Right atrium auricular region (tissue), 2 donors: ENCODE measurements at regions not wholly inside any gene's neighbourhood (a gene's known extent, or its start where the extent isn't known, plus 50 kb on each side); places are given as distances from the start of the nearest gene placed in this dataset.

Source experiments
- DNase-seq: peaks from one replicate; pipeline ENCODE4 v3.0.0-alpha.2; 2019; ENCODE audit warnings: low spot score
- H3K27ac ChIP-seq, 2 donors: fragments of 200-600 bp; sonication (generic); 1 replicate in 1 of 2; 2 replicates in 1 of 2; pipeline ENCODE4 v1.5.1; 2016 to 2019
- H3K27me3 ChIP-seq, 2 donors: fragments of 200-600 bp; sonication (generic); one replicate each; pipeline versions ENCODE4 v1.5.1 to v1.6.0; 2017 to 2019
- H3K36me3 ChIP-seq: fragments of 200-600 bp; sonication (generic); one replicate; pipeline ENCODE4 v1.5.1; 2016
- H3K4me1 ChIP-seq, 2 donors: fragments of 200-600 bp; sonication (generic); one replicate each; pipeline versions ENCODE4 v1.5.1 to v1.6.0; 2017 to 2019
- H3K4me3 ChIP-seq, 2 donors: fragments of 200-600 bp; sonication (generic); 1 replicate in 1 of 2; 2 replicates in 1 of 2; pipeline ENCODE4 v1.5.1; 2017 to 2019; ENCODE audit warnings: mild to moderate bottlenecking in 1 of 2, moderate library complexity in 1 of 2
- H3K9me3 ChIP-seq, 2 donors: fragments of 200-600 bp; sonication (generic); one replicate each; pipeline ENCODE4 v1.5.1; 2019
- TF ChIP-seq, protein P1 (sequence below), 2 donors: fragments of 200-600 bp; sonication (generic); IDR thresholded peaks; one replicate each; pipeline ENCODE4 v1.5.1; 2019; ENCODE audit warnings: antibody characterized with exemption in 2 of 2

DNA sequence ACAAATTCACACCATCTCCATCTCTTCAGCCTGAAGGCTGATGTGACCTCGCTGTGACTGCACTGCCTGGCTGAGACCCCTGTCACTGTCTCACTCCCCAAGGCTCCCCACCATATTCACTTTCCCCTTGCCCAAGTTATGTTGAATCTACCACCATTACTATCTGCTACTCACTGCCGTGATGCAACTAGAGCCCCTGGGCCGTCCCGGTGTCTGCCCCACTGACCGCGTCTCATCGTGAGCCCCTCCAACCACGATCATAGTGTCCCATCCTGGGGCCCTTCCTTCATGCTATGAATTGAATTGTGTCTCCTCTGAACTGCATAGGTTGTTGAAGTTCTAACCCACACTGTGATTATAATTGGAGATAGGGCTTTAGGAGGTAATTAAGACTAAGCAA lies 71.9 kb upstream of the CHST15 start:
- no peaks in the 10 kb centered on the region for H3K36me3 ChIP-seq
- no peak for DNase-seq
- no peak overlapping the region for H3K27ac ChIP-seq
- no peaks in the 10 kb centered on the region for H3K9me3 ChIP-seq
- TF ChIP-seq, protein P1, sequence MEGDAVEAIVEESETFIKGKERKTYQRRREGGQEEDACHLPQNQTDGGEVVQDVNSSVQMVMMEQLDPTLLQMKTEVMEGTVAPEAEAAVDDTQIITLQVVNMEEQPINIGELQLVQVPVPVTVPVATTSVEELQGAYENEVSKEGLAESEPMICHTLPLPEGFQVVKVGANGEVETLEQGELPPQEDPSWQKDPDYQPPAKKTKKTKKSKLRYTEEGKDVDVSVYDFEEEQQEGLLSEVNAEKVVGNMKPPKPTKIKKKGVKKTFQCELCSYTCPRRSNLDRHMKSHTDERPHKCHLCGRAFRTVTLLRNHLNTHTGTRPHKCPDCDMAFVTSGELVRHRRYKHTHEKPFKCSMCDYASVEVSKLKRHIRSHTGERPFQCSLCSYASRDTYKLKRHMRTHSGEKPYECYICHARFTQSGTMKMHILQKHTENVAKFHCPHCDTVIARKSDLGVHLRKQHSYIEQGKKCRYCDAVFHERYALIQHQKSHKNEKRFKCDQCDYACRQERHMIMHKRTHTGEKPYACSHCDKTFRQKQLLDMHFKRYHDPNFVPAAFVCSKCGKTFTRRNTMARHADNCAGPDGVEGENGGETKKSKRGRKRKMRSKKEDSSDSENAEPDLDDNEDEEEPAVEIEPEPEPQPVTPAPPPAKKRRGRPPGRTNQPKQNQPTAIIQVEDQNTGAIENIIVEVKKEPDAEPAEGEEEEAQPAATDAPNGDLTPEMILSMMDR (IDR thresholded peaks at IDR 0.05), result no peak
- H3K4me1 ChIP-seq, result no peaks in the 10 kb centered on the region
- no peak overlapping the region for H3K4me3 ChIP-seq
- H3K27me3 ChIP-seq, result no peaks in the 10 kb centered on the region

GRCh38 chr10:124164264-124164663 lies 70.9 kb upstream of the CHST15 start:
- TF ChIP-seq, protein P1 (IDR thresholded peaks at IDR 0.05), result no peak
- H3K36me3 ChIP-seq, result no peaks in the 10 kb centered on the region
- H3K27ac ChIP-seq, result no peak overlapping the region
- H3K4me3 ChIP-seq, result no peak overlapping the region
- no peaks in the 10 kb centered on the region for H3K27me3 ChIP-seq
- H3K9me3 ChIP-seq, result no peaks in the 10 kb centered on the region
- H3K4me1 ChIP-seq, result no peaks in the 10 kb centered on the region
- DNase-seq, result no peak

DNA sequence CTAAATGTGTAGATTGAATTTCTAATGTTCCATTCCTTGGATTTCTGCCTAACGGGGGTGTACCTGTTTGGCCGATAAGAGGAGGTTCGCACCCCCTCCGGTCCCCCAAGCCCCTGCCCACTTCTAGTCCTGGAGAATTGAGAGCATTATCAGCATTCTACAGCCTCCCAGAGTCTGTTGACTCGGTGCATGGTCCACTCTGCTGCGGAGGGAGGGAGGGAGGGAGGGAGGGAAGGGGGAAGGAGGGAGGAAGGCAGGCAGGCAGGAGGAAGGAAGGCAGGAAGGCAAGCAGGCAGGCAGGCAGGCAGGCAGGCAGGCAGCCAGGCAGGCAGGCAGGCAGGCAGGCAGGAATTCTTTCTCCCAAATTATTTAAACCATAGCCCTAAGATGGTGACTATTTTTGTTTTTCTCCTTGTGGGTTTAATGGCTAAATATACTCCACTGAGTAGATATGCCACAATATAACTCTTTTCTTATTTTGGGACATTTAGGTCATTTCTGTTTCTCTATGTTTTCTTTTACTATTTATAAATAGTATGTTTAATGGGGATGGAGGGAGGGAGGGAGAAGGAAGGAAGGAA lies 69.5 kb upstream of the CHST15 start:
- Histone ChIP-seq H3K36me3 (no peaks in the 10 kb centered on the region), H3K4me1 (no peaks in the 10 kb centered on the region), H3K27me3 (no peaks in the 10 kb centered on the region), H3K27ac (no peak overlapping the region), H3K4me3 (no peak overlapping the region), H3K9me3 (no peaks in the 10 kb centered on the region)
- TF ChIP-seq, protein P1 (IDR thresholded peaks at IDR 0.05), result no peak
- no peak for DNase-seq

- no peaks in the 10 kb centered on the region for H3K36me3 ChIP-seq
- TF ChIP-seq, protein P1 (IDR thresholded peaks at IDR 0.05), result no peak
- H3K9me3 ChIP-seq, result no peaks in the 10 kb centered on the region
- no peak for DNase-seq
- no peak overlapping the region for H3K27ac ChIP-seq
- no peak overlapping the region for H3K4me3 ChIP-seq
- H3K4me1 ChIP-seq, result peaks cover 0 to 5% of the 10 kb centered on the region in 2 donors
- no peaks in the 10 kb centered on the region for H3K27me3 ChIP-seq
Observed at GRCh38 chr10:124162136-124162535, 68.7 kb upstream of the CHST15 start.

DNA sequence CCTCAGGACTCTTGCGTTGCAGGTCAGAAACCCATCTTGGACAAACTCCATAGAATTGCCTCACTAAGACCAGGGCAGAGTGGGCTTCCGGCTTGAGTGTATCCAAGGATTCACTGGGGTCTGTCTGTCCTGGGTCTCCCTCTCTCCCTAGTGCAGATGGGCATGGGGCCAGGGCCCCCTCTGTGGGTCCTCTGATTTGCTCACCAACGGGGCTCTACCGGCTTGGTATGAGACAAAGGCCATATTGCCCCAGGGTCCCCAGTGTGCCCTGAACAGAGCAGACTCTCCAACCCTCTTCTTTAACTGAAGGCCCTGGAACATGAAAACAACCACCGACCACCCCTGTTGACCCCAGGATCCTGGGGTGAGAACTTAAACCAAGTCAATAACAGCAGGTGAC lies 68.2 kb upstream of the CHST15 start:
- no peak overlapping the region for H3K4me3 ChIP-seq
- no peak for DNase-seq
- H3K27ac ChIP-seq, result no peak overlapping the region
- peaks cover 0 to 11% of the 10 kb centered on the region in 2 donors for H3K4me1 ChIP-seq
- no peaks in the 10 kb centered on the region for H3K9me3 ChIP-seq
- no peaks in the 10 kb centered on the region for H3K27me3 ChIP-seq
- TF ChIP-seq, protein P1 (IDR thresholded peaks at IDR 0.05), result no peak
- H3K36me3 ChIP-seq, result no peaks in the 10 kb centered on the region

- TF ChIP-seq, protein P1 (IDR thresholded peaks at IDR 0.05), result no peak
- Histone ChIP-seq H3K4me3 (no peak overlapping the region), H3K9me3 (no peaks in the 10 kb centered on the region), H3K36me3 (no peaks in the 10 kb centered on the region), H3K27ac (no peak overlapping the region), H3K27me3 (no peaks in the 10 kb centered on the region), H3K4me1 (peaks cover 0 to 16% of the 10 kb centered on the region in 2 donors)
- DNase-seq, result no peak
Observed at GRCh38 chr10:124160943-124161582, 67.7 kb upstream of the CHST15 start.
